ENCODE measurements at regions not wholly inside any gene's neighbourhood (a gene's known extent, or its start where the extent isn't known, plus 50 kb on each side); places are given as distances from the start of the nearest gene placed in this dataset.

DNA sequence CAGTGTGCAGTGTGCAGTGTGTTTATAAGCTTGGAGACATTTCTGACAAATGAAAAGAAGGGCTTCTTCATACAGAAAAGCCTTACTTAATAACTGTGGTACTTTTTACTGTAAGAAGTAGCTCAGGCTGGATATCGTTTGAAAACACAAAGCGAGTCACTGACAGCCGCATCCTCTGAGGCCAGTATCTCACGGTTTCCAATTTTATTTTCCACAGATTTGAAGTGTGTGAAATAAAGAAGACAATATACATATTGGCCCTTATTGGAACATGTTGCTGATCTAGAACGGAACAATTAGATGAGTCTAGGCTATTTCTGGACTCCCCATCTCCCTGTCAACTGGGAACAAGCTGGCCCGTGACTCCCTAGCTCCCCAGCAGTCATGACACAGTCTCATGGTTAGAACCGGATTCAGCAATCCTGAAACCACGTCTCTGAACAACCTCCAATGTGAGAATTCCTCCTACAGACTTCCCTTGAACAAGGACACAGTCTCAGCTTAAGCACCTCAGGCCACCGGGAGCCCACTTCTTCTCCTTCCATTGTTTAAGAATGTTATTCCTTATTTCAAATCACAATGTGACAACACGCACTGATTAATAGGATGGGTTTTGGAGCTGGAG lies 484.5 kb downstream of the COG6 start:
- no peak for DNase-seq (ENCODE audit: extremely low read depth in 1 of 4, low spot score in 3 of 4)
- H3K27me3 ChIP-seq (ENCODE audit: control insufficient read depth in 2 of 2, insufficient read depth in 2 of 2, low read length in 2 of 2): peaks cover 3 to 36% of the 10 kb centered on the region in 2 experiments; a peak in 2 of 5 replicates
- H3K79me2 ChIP-seq (ENCODE audit: control insufficient read depth, insufficient read depth, low read length): no peaks in the 10 kb centered on the region
- TF ChIP-seq KLF16 (IDR thresholded peaks at IDR 0.05) (no peak), MCM2 (IDR thresholded peaks at IDR 0.05; ENCODE audit: low read depth) (no peak), ZNF707 (CRISPR knock-in tag; conservative IDR thresholded peaks at IDR 0.05) (no peak), SNRNP70 (optimal IDR thresholded peaks at IDR 0.05; ENCODE audit: low read depth, low read length) (no peak), ZNF717 (CRISPR knock-in tag; IDR thresholded peaks at IDR 0.05) (no peak), THRAP3 (IDR thresholded peaks at IDR 0.05; ENCODE audit: borderline replicate concordance) (no peak), SIN3A (IDR thresholded peaks at IDR 0.05; ENCODE audit: borderline replicate concordance in 2 of 2, control insufficient read depth in 1 of 2, low read depth in 2 of 2, low read length in 2 of 2) (no peak), PTTG1 (tag; IDR thresholded peaks at IDR 0.05; ENCODE audit: low read depth) (no peak), C11orf30 (IDR thresholded peaks at IDR 0.05; ENCODE audit: low read depth) (no peak), PHF21A (IDR thresholded peaks at IDR 0.05; ENCODE audit: borderline replicate concordance, low read depth) (no peak), CHD1 (IDR thresholded peaks at IDR 0.05; ENCODE audit: low read length) (no peak)
- TF ChIP-seq, protein P1, sequence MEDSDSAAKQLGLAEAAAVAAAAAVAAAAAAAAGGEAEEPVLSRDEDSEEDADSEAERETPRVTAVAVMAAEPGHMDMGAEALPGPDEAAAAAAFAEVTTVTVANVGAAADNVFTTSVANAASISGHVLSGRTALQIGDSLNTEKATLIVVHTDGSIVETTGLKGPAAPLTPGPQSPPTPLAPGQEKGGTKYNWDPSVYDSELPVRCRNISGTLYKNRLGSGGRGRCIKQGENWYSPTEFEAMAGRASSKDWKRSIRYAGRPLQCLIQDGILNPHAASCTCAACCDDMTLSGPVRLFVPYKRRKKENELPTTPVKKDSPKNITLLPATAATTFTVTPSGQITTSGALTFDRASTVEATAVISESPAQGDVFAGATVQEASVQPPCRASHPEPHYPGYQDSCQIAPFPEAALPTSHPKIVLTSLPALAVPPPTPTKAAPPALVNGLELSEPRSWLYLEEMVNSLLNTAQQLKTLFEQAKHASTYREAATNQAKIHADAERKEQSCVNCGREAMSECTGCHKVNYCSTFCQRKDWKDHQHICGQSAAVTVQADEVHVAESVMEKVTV (CRISPR knock-in tag; IDR thresholded peaks at IDR 0.05): no peak
- TF ChIP-seq, protein P2, sequence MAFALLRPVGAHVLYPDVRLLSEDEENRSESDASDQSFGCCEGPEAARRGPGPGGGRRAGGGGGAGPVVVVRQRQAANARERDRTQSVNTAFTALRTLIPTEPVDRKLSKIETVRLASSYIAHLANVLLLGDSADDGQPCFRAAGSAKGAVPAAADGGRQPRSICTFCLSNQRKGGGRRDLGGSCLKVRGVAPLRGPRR (CRISPR knock-in tag; IDR thresholded peaks at IDR 0.05): no peak
- TF ChIP-seq, protein P3, sequence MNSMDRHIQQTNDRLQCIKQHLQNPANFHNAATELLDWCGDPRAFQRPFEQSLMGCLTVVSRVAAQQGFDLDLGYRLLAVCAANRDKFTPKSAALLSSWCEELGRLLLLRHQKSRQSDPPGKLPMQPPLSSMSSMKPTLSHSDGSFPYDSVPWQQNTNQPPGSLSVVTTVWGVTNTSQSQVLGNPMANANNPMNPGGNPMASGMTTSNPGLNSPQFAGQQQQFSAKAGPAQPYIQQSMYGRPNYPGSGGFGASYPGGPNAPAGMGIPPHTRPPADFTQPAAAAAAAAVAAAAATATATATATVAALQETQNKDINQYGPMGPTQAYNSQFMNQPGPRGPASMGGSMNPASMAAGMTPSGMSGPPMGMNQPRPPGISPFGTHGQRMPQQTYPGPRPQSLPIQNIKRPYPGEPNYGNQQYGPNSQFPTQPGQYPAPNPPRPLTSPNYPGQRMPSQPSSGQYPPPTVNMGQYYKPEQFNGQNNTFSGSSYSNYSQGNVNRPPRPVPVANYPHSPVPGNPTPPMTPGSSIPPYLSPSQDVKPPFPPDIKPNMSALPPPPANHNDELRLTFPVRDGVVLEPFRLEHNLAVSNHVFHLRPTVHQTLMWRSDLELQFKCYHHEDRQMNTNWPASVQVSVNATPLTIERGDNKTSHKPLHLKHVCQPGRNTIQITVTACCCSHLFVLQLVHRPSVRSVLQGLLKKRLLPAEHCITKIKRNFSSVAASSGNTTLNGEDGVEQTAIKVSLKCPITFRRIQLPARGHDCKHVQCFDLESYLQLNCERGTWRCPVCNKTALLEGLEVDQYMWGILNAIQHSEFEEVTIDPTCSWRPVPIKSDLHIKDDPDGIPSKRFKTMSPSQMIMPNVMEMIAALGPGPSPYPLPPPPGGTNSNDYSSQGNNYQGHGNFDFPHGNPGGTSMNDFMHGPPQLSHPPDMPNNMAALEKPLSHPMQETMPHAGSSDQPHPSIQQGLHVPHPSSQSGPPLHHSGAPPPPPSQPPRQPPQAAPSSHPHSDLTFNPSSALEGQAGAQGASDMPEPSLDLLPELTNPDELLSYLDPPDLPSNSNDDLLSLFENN (IDR thresholded peaks at IDR 0.05; ENCODE audit: low read depth in 2 of 2, low read length in 2 of 2): no peak
- no peaks in the 10 kb centered on the region for H4K20me1 ChIP-seq (replicated peaks; ENCODE audit: control insufficient read depth, insufficient read depth, low read length)
- FAIRE-seq: no peak
- H3K9ac ChIP-seq (ENCODE audit: insufficient read depth in 1 of 2, low read depth in 2 of 2, low read length in 2 of 2): no peak overlapping the region
- no peaks in the 10 kb centered on the region for H3K9me3 ChIP-seq (replicated peaks; ENCODE audit: control insufficient read depth, insufficient read depth, low read depth, low read length)
- H3K36me3 ChIP-seq (ENCODE audit: control insufficient read depth, insufficient read depth, low read length): no peaks in the 10 kb centered on the region
- no peak for ATAC-seq
- no peak overlapping the region for H2AFZ ChIP-seq (ENCODE audit: low read depth, low read length)
- H3K27ac ChIP-seq (ENCODE audit: extremely low read depth, low read depth, low read length): no peak overlapping the region
- POLR2A ChIA-PET: no interaction called here
- no peaks in the 10 kb centered on the region for H3K9me1 ChIP-seq (ENCODE audit: control insufficient read depth, insufficient read depth, low read length)
- in situ Hi-C loops (cut with MboI): no loop called here
- no TSS peak for BruUV-seq (replicated peaks)
- H3K4me2 ChIP-seq (ENCODE audit: insufficient read depth, low read length): no peak overlapping the region
- intact Hi-C loops (cut with micrococcal nuclease): no loop called here
- no peak overlapping the region for H3K4me3 ChIP-seq
- CTCF ChIA-PET (ENCODE audit: low intra/inter-chr PET ratio): no interaction called here
- 0% methylated on average over 9 of the region's 10 CpGs for WGBS (ENCODE audit: insufficient coverage, low coverage, missing lambda C conversion rate)
- H3K4me1 ChIP-seq (replicated peaks in 1 of 2; ENCODE audit: control insufficient read depth in 2 of 2, insufficient read depth in 2 of 2, low read length in 2 of 2): no peaks in the 10 kb centered on the region
